Ureter (tissue), 1 donor: ENCODE measurements at regions not wholly inside any gene's neighbourhood (a gene's known extent, or its start where the extent isn't known, plus 50 kb on each side); places are given as distances from the start of the nearest gene placed in this dataset.
"Not testable (repeated sequence)": the region's sequence is repeated elsewhere in the genome, so short reads cannot be mapped to it uniquely, and the experiment has no call there.

ENCODE experiments used
- DNase-seq: peaks from one replicate; pipeline ENCODE4 v3.0.0-alpha.2; 2020; ENCODE audit warnings: low spot score
- donor health status: DM: yes; HTN: yes; CAD: no.

DNA sequence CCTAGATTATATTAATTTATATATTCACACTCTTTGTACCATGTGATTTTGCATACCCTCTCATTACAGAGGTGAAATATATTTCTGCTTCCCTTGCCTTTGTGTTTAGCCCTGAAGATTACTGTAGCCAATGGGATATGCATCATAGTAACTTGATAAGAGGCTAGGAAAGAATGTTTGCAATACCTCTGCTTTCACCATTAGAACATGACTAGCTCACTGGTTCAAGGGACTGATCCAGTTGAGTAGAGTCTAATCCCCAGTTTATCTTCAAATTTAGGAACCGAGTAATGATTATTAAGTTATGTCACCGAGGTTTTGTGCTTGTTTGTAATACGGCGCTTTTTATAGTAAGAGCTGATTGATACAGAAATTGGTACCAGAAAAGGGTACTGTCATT, 552.6 kb upstream of the GJE1 start:
- no peak for DNase-seq

DNA sequence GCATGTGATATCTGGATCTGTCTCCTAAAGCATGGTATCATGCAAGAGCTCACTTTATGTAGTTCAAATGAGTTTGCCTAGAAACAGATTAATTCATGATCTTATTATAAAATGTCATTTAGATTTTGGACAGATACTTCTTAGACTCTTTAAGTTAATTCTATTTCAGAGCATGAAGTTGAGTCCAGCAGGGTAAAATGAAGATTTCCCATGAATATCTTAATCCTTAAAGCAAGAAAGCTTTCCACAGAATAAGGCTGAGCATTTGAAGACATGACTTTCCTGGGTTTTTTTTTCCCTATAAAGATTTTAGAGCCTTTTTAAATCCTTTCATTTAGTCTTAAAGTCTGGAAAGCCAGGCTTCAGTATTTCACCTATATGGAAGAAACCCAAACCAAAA, 556.0 kb upstream of the GJE1 start:
- no peak for DNase-seq

DNA sequence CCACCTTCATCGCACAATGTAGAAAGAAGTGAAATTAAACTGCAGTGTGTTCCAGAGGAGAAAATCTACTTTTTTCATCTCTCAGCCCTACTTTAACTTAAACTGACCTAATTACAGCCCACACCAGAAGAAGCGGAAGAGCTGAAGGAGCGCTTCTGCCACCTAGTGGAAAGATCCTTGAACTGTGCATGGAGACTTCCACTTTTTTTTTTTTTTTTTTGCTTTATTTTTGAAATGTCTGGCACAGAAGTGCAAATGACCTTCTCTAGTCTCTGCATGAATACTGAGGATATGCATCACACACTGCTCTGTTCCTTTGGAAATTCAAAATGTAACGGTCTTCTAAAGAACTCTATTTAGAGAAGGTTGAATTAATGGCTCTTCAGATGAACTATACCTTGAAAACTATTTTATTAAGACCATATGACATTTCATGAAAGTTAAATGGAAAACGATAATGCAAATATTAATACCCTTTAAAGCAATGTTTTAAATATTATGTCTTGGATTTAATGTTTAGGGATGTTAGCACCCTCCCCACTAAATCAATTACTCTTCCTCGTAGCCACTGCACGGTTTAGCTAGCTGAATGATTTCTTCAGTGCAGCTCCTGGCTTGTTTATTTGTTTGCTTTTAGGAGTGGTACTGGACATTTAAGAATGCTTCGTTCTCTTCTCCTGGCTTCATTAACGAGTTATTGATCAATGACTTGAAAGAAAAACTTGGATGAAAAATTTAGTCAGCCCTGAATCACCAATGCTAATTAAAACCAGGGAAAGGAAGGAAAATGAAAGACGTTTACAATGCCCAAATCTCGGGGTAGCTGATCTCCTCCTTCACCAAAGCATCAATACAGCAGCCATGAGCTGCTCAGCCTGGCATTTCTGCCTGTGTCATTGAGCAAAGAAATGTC, 569.6 kb upstream of the GJE1 start:
- DNase-seq: peak; percentile 64

DNA sequence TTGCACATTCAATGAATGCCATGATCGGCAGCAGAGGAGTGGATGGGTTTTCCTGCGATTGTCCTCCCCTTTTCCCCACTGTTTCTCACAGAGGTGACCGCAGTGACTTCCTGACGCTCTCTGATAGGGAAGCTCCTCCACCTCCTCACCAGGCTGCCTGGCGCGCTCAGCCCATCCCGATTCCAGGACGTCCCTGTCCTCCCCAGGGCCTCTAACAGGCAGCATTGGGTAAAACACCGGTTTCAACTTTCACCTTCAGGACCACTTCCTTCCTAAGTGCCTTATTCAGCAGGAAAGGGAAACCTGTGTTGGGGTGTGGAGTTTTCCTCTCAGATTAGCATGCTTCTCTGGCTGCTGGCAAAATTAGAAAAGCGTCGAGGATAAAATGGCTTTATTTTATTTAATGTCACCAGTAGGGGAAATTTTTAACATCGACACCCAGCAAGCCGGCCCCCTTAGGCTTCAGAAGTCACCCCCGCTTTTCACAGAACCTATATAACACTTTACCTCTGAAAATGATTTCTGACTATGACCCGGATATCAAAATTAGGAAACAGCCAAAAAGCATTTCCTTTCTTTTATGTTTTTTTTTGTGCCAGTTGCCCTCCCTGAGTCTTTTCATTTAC, 570.4 kb upstream of the GJE1 start:
- peak; percentile 44 for DNase-seq

DNA sequence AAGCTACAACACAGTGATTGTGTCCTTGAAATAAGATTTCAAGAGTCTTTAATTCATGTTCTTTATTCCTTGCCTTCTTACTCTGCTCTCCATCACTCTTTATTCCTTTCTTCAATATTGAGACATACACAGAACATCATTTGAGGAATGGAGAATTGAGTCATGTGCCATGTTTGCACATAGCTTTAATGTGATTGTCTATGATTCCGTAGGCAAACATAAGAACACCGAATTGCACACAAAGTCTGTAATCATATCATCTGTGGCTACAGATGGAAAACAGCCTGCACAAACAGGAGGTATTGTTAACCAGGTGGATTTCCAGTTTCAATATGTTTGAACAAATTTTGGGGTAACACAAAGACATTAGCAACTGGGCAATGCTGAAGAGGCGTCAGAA, 571.6 kb upstream of the GJE1 start:
- DNase-seq: no peak

DNA sequence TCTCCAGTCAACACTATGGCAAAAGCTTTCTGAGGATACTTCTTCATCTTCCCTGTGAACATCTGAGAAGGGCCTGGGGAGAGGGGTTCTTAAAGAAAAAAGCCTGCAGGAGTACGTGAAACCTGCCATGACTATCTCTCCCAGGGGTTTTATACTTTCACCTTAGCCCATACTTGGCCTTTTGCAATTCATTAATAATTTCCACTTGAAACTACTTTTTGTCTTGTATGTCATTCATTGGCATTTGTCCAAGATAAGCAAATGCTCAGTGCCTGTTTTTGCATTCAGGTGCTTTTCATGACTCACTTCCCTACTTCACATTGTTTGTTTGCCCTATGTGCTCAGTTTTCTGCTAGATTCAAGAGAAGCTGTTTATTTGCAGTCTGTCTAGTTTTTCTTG, 580.3 kb upstream of the GJE1 start:
- DNase-seq: no peak

DNA sequence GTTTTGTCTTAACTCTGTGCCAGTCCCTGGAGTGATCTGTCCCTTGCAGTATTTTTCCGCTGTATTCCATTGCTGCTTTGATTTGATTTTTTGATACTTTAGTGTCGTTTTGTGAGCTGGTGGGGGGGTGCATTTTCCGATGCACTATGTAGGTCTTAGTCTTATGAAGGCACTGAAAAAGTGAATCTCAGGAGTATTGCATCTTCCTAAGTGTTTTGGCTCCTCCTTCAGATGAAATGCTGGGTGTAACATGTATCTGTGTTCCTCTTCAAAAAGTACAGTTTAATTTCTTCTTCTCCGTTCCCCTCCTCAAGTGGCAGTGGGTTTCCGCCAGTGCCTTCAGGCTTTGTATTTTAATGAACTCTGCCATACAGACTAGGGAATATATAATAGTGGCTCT, 580.7 kb upstream of the GJE1 start:
- DNase-seq: no peak

DNA sequence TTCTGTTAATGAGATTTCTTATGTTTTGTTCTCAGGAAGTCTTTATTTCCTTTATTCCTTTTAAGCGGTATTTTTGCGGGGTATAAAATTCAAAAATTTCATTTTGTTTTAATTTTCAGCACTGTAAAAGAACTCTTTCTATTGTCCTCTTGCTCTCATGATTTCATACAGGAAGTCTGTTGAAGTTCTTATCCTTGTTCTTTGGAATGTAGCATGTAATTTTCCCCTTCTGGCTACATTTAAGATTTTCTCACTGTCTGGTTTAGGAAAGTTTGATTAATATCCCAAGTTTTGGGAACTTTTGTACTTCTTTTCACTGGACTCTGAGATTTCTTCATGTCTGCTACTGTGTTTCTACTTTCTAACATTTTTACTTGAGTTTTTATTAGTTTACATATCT, 581.4 kb upstream of the GJE1 start:
- DNase-seq: no peak

DNA sequence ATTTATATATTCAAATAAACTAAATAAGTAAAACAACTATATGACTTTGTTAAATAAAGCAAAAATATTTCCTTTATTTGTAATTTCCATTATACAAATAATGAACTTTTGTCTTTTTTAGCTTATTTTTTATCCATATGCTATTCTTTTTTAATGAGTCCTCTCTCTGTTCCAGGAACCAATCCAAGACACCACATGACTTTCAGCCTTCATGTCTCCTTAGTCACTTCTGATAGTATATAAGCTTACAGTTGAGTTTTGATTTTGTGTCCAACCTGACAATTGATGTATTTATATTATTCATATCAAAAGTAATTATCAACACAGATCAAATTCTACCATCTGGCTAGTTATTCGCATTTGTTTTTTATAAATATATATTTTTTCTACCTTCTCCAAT, 582.3 kb upstream of the GJE1 start:
- DNase-seq: no peak

DNA sequence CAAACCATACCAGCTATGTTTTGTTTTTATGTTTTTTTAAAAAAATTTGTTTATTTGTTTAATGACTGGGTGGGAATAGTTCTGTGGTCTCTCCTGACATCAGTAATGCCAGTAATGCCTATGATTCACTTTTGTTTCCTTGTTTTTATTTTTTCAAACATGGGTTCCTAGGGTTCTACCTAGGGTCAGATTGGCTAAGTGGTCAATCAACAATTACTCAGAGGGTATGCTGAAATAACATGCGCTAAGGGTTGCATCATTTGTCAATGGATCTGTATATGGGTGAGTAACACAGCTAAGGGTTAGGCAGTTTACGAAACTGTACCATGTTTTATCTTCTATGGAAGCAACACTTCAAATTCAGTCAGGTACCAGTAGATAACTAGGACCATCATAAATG, 583.8 kb upstream of the GJE1 start:
- no peak for DNase-seq

DNA sequence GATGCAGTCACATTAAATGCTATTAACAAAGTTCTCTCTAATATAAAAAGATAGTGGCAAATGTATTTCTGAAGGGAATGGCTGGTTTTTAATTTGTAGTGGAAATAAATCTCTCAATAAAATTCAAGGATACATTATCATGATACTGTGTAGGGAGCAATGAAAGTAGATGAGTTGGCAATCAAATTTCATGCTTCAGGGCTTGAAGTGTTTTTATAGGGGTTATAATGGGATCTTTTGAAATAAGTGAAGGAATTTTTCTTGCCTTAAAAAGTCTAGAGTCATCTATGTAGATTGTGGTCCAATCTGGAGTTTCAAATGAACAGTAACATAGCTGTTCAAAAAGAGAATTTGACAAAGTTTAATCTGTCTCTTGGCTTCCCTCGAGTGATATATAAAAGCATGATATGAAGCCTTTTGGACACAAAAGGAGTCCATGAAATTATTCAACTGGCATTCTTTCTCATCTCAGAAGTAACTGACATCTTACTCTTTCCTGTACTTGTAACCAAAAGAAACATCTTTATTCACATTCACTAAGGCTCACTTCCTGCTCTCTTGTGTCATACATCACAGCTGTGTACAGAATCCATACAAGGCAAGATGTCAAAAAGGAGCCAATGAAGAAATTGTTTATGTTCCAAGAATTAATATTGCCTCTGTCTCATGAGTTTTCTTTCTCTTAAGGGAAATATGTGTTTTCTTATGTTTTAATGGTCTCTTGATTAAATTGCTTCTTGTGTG, 591.0 kb upstream of the GJE1 start:
- DNase-seq: no peak

DNA sequence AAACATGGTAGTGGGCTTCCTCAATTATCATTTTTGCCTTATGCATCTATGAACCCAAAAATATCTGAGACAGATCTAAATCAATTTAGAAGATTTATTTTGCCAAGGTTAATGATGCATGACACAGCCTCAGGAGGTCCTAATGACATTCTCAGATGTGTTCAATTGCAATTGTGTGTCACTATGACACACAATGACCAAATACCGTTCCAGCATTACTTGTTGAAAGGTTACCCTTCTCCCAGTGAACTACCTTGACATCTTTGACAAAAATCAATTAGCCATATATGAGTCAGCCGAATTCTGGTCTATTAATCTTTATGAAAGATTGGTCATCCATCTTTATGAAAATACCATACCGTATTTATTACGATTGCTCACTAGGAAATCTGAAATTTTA, 592.5 kb upstream of the GJE1 start:
- no peak for DNase-seq

DNA sequence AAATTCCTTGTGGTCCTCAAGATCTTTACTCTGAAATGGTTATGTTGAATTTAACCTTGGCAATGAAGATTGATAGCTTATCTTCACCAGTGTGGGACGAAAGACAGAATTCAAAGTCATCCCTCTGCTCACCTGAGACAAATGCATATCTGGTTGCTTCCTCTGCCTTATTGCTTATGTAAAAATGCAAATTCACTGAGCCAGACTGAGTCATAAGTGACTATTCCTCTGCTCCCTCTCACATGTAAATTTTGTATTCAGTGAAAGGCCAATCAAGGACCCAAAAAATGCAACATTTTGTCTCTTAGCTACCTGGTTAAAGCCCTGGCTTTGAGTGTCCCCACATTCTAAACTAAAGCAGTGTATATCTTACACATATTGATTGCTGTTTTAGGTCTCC, 593.1 kb upstream of the GJE1 start:
- no peak for DNase-seq

DNA sequence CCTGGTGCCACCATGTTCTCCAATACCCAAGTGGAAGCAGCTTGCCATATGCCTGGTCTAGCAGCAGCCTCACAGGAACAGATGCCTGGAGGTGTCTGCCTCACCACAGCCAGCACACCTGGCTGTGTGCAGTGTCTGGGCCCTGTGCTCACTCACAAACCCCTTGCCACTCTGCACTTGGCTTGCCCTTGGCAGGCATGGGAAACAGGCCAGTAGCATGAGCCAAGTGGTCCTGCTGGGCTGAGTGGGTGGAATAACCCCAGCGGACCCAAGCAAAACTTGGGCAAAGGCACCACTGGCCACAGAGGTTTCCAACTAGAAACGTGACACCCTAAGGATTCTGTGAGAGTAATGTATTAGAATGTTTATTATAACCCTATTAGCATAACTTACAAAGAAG, 600.5 kb upstream of the GJE1 start:
- DNase-seq: no peak

DNA sequence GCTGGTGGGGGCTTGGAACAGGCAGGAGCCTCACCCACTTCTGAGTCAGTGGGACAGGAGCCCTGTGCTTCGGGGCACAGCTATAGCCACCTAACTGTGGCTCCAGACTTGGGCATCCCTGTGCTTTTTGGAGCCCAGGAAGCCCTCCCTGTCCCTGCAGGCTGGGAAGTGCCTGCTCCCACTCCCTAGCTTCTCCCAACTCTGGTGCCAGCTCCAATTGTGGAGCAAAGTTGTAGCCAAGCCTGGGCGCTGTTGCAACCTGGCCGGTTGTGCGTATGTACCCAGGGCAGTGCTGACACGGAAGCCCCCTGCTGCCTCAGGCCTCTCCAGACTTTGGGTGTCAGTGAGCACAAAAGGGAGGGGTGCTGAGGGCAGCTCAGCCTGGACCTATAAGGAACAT, 601.7 kb upstream of the GJE1 start:
- DNase-seq: no peak

DNA sequence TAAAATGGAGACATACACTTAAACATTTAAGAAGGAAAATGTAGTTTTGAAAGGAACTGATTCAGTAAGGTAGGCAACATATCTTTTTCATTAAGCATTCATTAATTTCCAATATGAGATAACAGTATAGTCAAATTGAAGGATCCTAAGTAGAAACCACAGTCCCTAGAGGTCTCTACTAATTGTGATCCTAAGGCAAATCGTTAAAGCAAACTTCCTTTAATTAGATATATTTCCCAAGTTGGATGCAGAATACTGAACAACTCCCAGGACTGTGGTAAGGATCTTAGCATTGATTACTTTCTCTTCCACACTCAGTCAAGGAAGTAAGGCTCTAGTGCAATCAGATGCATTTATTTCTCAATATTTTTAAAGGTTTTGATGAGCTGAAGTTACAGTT, 604.1 kb upstream of the GJE1 start:
- no peak for DNase-seq

DNA sequence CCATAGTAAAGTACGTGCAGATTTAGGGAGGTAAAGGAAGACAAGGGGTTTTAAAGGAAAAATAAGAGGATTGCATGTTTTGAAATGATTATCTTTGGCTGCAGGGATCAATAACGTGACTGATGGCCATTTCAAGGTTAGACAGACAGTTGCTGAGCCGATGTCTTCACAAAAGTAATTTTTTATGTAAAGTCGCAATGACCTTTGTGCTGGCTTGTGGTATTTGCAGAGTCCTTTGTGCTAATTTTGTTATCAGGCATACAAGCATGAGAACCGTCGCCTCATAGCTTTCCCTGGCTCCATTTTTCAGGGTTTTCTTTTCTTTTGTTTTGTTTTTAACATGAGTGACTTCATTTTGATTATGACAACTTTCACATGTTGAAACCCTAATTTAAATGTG, 605.7 kb upstream of the GJE1 start:
- no peak for DNase-seq

DNA sequence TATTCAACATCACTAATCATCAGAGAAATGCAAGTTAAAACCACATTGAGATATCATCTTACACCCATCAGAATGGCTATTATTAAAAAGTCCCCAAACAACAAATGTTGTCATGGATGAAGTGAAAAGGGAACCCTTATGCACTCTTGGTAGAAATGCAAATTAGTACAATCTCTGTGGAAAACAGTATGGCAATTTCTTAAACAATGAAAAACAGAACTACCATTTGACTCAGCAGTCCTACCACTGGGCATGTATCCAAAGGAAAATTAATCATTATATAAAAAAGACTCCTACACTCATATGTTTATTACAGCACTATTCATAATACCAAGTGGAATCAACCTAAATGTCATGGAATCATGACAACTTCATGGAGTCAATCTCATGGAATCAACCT, 611.3 kb upstream of the GJE1 start:
- no peak for DNase-seq

DNA sequence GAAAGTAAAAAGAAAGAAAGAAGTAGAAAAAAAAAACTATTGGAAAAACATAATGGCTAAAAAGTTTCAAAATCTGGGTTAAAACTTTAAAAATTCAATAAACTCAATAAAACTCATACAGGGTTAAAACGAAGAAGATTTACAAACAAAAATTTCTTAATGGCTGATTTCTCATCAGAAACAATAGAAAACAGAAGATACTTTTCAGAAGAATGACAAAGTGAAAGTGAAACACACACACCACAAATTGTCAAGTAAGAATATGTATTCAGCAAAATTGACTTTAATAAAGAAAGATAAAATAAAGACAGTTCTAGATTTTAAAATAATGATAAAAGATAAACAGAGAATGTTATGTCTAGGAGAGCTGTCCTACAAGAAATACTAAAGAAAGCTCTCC, 618.9 kb upstream of the GJE1 start:
- no peak for DNase-seq

DNA sequence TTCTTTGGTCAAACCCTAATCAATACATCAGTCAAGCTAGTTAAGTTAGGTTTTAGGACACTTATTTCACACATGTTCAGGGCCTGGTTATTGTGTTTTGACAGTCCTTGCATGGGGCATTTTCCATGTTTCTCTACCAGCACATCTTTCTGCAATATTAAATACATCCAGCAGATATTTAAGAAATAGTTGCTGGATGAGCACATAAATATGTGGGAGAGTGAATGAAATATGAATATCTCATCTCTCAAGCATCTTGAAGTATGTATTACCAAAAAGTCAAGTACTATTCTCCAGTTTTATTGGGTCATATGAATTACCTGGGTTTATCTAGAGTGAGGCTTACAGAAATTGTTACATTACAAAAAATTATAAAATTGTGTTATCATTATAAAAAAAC, 621.9 kb upstream of the GJE1 start:
- no peak for DNase-seq

DNA sequence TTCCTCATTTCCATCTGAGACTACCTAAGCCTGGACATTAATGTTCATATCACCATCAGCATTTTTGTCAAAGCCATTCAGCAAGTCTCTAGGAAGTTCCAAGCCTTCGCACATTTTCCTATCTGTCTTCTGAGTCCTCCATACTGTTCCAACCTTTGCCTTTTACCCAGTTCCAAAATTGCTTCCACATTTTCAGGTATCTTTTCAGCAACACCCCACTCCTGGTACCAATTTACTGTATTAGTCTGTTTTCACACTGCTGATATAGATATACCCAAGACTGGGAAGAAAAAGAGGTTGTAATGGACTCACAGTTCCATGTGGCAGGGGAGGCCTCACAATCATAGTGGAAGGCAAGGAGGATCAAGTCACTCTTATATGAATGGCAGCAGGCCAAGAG, 626.7 kb upstream of the GJE1 start:
- DNase-seq: not testable (repeated sequence)

DNA sequence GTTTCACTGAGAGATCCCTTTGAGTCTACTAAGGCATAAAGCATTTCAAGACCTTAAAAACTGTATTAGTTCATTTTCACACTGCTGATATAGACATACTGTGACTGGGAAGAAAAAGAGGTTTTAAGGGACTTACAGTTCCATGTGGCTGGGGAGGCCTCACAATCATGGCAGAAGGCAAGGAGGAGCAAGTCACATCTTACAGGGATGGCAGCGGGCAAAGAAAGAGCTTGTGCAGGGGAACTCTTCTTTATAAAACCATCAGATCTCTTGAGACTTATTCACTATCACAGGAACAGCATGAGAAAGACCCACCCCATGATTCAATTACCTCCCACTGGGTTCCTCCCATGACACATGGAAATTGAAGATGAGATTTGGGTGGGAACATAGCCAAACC, 628.4 kb upstream of the GJE1 start:
- DNase-seq: not testable (repeated sequence)

DNA sequence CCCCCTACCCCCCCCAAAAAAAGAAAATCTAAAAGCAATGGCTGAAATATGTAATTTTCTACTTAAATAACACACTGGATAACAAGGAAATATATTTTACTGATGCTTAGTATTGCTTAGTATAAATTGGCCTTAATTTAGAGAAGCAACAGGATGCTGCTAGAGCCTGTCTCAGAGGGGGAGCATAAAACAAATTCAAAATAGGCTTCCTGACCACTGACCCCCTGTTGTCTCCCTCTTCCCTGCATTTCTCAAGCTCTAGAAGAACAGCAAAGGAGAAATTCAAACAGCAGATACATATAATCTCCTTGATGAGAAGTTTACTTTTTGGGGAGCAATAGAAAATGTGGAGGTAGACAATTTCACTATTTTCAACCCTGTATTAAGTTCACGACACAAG, 631.1 kb upstream of the GJE1 start:
- DNase-seq: no peak
